Keratinocyte (primary cell): ENCODE measurements at regions not wholly inside any gene's neighbourhood (a gene's known extent, or its start where the extent isn't known, plus 50 kb on each side); places are given as distances from the start of the nearest gene placed in this dataset.
"Not testable (repeated sequence)": the region's sequence is repeated elsewhere in the genome, so short reads cannot be mapped to it uniquely, and the experiment has no call there.

Source experiments
- CTCF ChIP-seq, 3 experiments: IDR thresholded peaks in 1 of 3; conservative IDR thresholded peaks in 1 of 3; optimal IDR thresholded peaks in 1 of 3; 2 replicates in 2 of 3; 3 replicates in 1 of 3; pipeline versions ENCODE3 to v1.5.1; 2011; ENCODE audit warnings: low read length in 3 of 3, mild to moderate bottlenecking in 3 of 3, moderate library complexity in 2 of 3, control low read depth in 1 of 3, inconsistent platforms in 1 of 3; ENCODE audit not compliant: insufficient read depth in 2 of 3; ENCODE audit errors: extremely low read depth in 1 of 3
- EZH2 ChIP-seq: IDR thresholded peaks from one replicate; pipeline ENCODE4 v1.6.1; 2012; ENCODE audit warnings: inconsistent platforms, mild to moderate bottlenecking, low read length, moderate library complexity

- not testable (repeated sequence) for TF ChIP-seq CTCF (optimal IDR thresholded peaks at IDR 0.05 in 1 of 3, IDR thresholded peaks at IDR 0.05 in 1 of 3, conservative IDR thresholded peaks at IDR 0.05 in 1 of 3; ENCODE audit: extremely low read depth in 1 of 3, insufficient read depth in 2 of 3, low read length in 3 of 3); EZH2
These were observed 88.5 kb upstream of the MSH6 start for GRCh38 chr2:47694451-47694850.
